ENCODE measurements at regions not wholly inside any gene's neighbourhood (a gene's known extent, or its start where the extent isn't known, plus 50 kb on each side); places are given as distances from the start of the nearest gene placed in this dataset.

GRCh38 chr2:41886757-41887156, 161.1 kb upstream of the PKDCC start:
- no peak for DNase-seq (ENCODE audit: low spot score)

DNA sequence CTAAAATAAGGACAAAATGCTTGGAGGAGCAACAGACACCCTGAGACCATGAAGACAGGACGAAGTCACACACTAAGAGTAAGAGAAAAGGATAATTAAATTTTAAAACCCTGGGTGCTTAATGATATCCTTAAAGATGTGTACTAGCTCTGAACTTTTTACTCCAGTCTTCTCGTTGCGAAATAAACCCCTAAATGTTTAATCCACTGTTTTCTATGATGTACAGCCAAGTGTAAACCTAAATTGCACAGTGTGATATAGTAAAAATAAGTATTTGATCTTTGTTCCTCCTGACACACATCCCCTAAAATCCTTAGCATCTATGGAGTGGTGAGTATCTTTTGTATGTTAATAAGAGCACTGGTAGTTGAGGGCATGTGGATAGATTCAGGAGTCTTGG, 157.5 kb upstream of the PKDCC start:
- no peak for DNase-seq (ENCODE audit: low spot score)

DNA sequence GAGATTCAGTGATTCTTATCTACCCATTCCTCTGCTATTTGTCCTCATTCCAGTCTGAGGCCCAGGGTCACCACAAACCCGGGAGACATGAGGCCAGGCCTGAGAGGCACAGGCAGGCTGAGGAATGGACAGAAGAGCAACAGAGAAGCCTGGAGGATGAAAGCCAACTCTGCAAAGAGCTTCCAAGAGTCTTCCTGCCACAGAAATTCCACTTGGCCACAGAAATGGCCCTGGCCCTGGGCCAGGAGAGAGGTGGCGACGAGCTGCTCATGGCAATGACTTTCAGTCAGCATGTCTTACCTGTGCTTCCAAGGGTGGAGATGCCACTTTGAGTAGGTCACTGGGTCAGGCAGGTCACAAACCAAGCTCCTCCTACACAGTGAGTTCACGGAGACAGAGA, 155.3 kb upstream of the PKDCC start:
- no peak for DNase-seq (ENCODE audit: low spot score)

DNA sequence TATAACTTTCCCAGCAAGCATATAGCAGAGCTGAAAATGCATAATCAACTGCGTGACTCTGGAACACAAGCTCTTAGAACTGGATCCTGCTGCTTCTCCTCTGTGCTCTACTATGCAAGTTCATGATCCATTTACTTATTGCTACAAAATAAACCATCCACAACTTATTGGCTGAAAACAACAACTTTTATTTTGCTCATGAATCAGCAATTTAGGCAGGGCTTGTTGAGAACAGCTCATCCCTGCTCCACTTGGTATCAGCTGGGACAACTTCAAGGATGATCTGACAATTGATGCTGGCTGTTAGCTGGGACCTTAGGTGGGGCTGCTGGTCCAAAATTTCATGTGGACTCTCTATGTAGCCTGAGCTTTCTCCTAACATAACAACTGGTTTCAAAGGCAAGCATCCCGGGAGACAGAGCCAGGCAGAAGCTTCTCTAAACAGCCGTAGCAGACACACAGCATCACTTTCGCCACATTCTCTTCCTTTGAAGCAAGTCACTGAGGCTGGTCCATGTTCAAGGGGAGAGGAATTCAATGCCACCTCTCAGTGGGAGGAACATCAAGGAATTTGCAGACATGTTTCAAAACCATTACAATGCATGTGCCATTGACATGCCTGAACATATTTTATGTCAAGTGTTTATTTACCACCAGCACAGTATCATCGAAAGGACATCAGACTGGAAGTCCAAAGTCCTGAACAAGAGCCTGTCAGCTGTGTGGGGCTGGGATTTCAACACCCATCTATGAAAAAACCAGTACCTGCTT, 153.1 kb upstream of the PKDCC start:
- no peak for DNase-seq (ENCODE audit: low spot score)

DNA sequence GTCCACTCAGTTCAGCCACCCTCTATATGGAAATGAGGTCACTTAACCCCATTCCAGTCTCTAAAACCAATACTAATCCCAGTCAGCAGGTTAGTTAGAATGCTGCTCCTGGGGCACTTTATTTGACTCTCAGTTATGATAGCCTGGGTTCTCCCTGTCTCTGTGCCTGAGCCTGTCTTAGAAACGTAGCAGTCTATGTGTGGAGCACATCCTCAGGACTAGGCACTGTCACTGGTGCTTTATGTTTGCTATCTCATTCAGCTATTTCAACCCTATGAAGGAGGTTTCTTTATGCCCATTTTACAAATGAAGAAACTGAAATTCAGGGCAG, 152.5 kb upstream of the PKDCC start:
- DNase-seq (ENCODE audit: low spot score) = no peak

- DNase-seq (ENCODE audit: low spot score) = no peak
These were observed 151.5 kb upstream of the PKDCC start for GRCh38 chr2:41896186-41896846.

DNA sequence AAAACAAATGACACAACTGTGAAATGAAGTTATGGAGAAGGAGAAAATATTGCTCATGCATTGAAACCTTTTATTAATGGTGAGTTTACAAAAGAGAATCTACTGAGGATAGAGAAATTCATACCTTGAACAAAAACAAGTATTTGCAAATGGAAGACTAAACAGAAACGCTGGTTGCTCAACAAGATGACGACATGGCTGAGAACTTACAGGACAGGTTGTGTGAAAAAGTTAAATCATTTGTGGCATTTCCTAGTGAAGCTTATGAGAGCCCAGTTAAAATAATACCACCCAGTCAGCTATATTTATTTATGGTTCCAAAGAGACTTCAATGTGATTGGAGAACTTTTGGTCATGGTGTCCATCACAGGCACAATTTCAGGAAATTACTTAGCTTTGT, 148.6 kb upstream of the PKDCC start:
- no peak for DNase-seq (ENCODE audit: low spot score)

DNA sequence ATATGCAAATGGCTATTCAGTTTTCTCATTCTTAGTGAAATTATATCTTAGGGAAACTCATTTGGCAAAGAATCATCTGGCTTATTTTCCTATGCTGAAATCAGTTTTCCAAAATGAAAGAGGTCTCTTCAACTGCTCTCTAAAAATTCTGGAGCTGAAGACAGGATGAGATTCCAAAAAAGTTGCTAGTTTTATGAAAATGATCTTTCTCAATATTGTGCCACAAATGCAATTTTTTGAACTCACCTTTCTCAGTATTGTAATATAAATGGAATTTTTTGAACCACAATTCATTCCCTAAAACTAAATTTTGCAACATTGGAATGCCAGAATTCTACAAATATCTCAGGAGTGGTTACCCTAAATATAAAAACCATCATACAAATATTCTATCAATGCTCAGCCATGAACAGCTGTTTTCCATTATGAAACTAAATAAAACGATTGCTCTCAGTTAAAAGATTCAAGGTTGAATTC, 147.7 kb upstream of the PKDCC start:
- no peak for DNase-seq (ENCODE audit: low spot score)

GRCh38 chr2:41902897-41903296, 144.9 kb upstream of the PKDCC start:
- no peak for DNase-seq (ENCODE audit: low spot score)

GRCh38 chr2:41903474-41904135, 144.2 kb upstream of the PKDCC start:
- no peak for DNase-seq (ENCODE audit: low spot score)

DNA sequence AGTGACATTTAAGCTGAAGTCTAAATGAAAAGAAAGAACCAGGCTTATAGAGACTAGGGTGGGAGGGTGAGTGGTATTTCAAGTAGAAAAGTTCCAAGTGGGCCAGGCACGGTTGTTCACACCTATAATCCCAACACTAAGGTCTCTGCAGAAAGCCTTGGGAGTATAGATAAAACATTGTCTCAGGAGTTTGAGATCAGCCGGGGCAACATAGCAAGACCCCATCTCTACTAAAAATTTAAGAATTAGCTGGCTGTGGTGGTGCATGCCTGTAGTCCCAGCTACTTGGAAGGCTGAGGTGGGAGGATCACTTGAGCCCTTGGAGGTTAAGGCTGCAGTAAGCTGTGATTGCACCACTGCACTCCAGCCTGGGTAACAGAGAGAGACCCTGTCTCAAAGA, 143.4 kb upstream of the PKDCC start:
- DNase-seq (ENCODE audit: low spot score) = no peak

GRCh38 chr2:41905597-41906337, 142.1 kb upstream of the PKDCC start:
- DNase-seq (ENCODE audit: low spot score) = no peak

GRCh38 chr2:41906338-41906725, 141.5 kb upstream of the PKDCC start:
- DNase-seq (ENCODE audit: low spot score) = no peak

DNA sequence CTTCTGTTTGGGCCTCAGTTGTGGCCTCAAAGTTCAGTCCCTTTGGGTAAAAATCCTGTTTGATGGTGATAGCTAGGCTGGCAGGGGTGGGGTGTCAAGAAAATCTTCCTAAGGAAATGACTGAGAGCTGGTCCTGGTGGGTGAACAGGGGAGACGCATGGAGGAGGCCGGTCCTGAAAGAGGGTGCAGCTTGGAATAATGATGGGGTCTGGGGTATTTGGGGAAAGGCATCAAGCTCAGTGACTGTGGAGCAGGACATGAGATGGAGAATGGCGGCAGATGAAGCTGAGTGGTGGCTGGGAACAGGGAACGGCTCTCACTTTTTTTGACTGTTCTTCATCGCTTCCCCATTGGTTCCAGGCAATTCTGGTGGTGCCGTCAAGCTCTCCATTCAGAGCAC, 140.7 kb upstream of the PKDCC start:
- no peak for DNase-seq (ENCODE audit: low spot score)

DNA sequence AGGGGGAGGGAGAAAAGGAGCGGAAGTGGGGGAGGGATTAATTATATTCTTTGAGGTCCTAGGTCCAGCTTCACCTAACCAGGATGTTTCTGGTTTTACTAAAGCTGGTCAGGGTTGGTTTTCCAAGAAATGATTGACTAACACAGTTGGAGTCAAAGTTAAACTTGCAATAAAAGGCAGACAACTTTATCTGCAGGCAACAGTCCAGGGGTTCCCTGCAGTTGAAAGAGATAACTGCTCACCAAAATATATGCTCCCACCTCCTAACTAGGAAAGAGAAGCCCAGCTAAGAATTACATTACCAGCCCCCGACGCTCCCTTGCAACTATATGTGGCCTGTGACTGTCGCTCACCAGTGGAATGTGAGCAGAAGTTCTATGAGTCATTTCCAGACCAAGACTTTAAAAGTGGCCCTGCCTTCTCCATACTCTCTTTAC, 140.0 kb upstream of the PKDCC start:
- no peak for DNase-seq (ENCODE audit: low spot score)

- DNase-seq (ENCODE audit: low spot score) = no peak
These were observed 139.5 kb upstream of the PKDCC start for GRCh38 chr2:41908349-41908748.

GRCh38 chr2:41909584-41909983, 138.2 kb upstream of the PKDCC start:
- DNase-seq (ENCODE audit: low spot score) = no peak

DNA sequence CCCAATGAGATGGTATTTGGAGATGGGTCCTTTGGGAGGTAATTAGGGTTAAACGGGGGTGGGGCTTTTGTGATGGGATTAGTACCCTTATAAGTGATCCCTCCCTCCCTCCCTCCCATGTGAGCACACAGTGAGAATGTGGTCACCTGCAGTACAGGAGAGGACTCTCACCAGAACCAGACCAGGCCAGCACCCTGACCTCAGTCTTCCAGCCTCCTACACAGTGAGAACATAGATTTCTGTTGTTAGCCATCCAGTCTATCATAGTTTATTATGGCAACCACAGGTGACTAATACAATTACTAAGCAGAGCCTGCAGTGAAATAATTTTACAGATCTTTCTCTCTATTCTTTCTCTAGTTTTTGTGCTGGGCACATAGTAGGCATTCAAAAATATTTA, 137.7 kb upstream of the PKDCC start:
- no peak for DNase-seq (ENCODE audit: low spot score)

GRCh38 chr2:41911033-41911432, 136.8 kb upstream of the PKDCC start:
- DNase-seq (ENCODE audit: low spot score) = no peak

- no peak for DNase-seq (ENCODE audit: low spot score)
These were observed 135.5 kb upstream of the PKDCC start for GRCh38 chr2:41912337-41912736.

- DNase-seq (ENCODE audit: low spot score) = no peak
These were observed 135.0 kb upstream of the PKDCC start for GRCh38 chr2:41912776-41913175.

DNA sequence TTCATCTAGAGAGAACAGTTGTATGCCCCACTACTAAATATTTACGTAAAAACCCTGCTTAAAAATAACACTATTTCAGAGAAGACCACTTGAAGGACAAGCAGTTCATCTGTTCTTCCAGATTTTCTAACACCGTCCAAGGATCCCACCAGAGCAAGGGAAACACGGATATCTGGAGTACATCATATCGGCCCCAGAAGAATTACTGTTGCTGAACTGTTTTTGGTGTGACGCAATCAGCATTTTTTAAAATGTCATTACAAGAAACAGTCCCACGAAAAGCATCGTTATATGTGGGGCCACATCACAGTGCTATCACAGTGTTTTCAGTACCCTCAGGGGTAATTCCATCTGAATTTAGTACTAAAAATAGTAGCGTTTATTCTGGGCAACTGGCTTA, 134.5 kb upstream of the PKDCC start:
- no peak for DNase-seq (ENCODE audit: low spot score)

Measured in hepatic stellate cell (primary cell).